ENCODE measurements at regions not wholly inside any gene's neighbourhood (a gene's known extent, or its start where the extent isn't known, plus 50 kb on each side); places are given as distances from the start of the nearest gene placed in this dataset.

- no peaks in the 10 kb centered on the region for H3K9me3 ChIP-seq (ENCODE audit: low read depth)
- Mint-ChIP-seq H3K36me3 (peaks cover 8% of the 10 kb centered on the region), H3K27me3 (ENCODE audit: insufficient read depth, low read depth) (peaks cover 9% of the 10 kb centered on the region), H3K9me3 (peaks cover 18% of the 10 kb centered on the region), H3K27ac (peak overlapping the region; percentile 71), H3K4me3 (no peak overlapping the region), H3K4me1 (peaks cover 21% of the 10 kb centered on the region)
- no peaks in the 10 kb centered on the region for H3F3A ChIP-seq (ENCODE audit: low read depth)
- no peak overlapping the region for H3K9ac ChIP-seq
- no peaks in the 10 kb centered on the region for H3K27me3 ChIP-seq
- H3K4me3 ChIP-seq, result no peak overlapping the region
- H4K20me1 ChIP-seq (ENCODE audit: low read depth), result no peaks in the 10 kb centered on the region
- TF ChIP-seq CTCF (IDR thresholded peaks at IDR 0.05) (no peak), EZH2phosphoT487 (IDR thresholded peaks at IDR 0.05) (no peak), EZH2 (IDR thresholded peaks at IDR 0.05) (no peak)
- no peak overlapping the region for H3K4me2 ChIP-seq
- H3K36me3 ChIP-seq, result no peaks in the 10 kb centered on the region
- no peaks in the 10 kb centered on the region for H3K4me1 ChIP-seq
- H3K27ac ChIP-seq, result no peak overlapping the region
- no peak for DNase-seq (ENCODE audit: low spot score)
- H2AFZ ChIP-seq (replicated peaks), result no peak overlapping the region
- no peaks in the 10 kb centered on the region for H3K79me2 ChIP-seq (ENCODE audit: low read depth)
Observed at GRCh38 chr2:8614646-8615045, 67.2 kb upstream of the ID2 start.

- no peaks in the 10 kb centered on the region for H3K9me3 ChIP-seq (ENCODE audit: low read depth)
- no peaks in the 10 kb centered on the region for H3F3A ChIP-seq (ENCODE audit: low read depth)
- peaks cover 9% of the 10 kb centered on the region for H3K27me3 Mint-ChIP-seq (ENCODE audit: insufficient read depth, low read depth)
- no peaks in the 10 kb centered on the region for H3K4me1 ChIP-seq
- no peaks in the 10 kb centered on the region for H3K79me2 ChIP-seq (ENCODE audit: low read depth)
- no peak overlapping the region for H3K27ac ChIP-seq
- no peaks in the 10 kb centered on the region for H3K27me3 ChIP-seq
- H3K27ac Mint-ChIP-seq, result peak overlapping the region; percentile 71
- no peak overlapping the region for H3K4me3 Mint-ChIP-seq
- no peak overlapping the region for H2AFZ ChIP-seq (replicated peaks)
- H3K36me3 ChIP-seq, result no peaks in the 10 kb centered on the region
- H3K4me3 ChIP-seq, result no peak overlapping the region
- H3K9me3 Mint-ChIP-seq, result peaks cover 15% of the 10 kb centered on the region
- no peak overlapping the region for H3K9ac ChIP-seq
- H3K36me3 Mint-ChIP-seq, result peaks cover 8% of the 10 kb centered on the region
- no peaks in the 10 kb centered on the region for H4K20me1 ChIP-seq (ENCODE audit: low read depth)
- no peak overlapping the region for H3K4me2 ChIP-seq
- DNase-seq (ENCODE audit: low spot score), result no peak
- H3K4me1 Mint-ChIP-seq, result peaks cover 16% of the 10 kb centered on the region
- no peak for TF ChIP-seq EZH2 (IDR thresholded peaks at IDR 0.05)
- no peak for TF ChIP-seq CTCF (IDR thresholded peaks at IDR 0.05)
- TF ChIP-seq EZH2phosphoT487 (IDR thresholded peaks at IDR 0.05), result no peak
Observed at GRCh38 chr2:8615252-8615575, 66.6 kb upstream of the ID2 start.

GRCh38 chr2:8615576-8616281 is 66.1 kb upstream of the ID2 start:
- TF ChIP-seq EZH2 (IDR thresholded peaks at IDR 0.05) (no peak), EZH2phosphoT487 (IDR thresholded peaks at IDR 0.05) (no peak), CTCF (IDR thresholded peaks at IDR 0.05) (no peak)
- H3K36me3 Mint-ChIP-seq, result peaks cover 3% of the 10 kb centered on the region
- Histone ChIP-seq H3K4me1 (no peaks in the 10 kb centered on the region), H2AFZ (replicated peaks) (no peak overlapping the region), H3K9me3 (ENCODE audit: low read depth) (no peaks in the 10 kb centered on the region), H3K27ac (no peak overlapping the region), H3F3A (ENCODE audit: low read depth) (no peaks in the 10 kb centered on the region), H3K79me2 (ENCODE audit: low read depth) (no peaks in the 10 kb centered on the region), H4K20me1 (ENCODE audit: low read depth) (no peaks in the 10 kb centered on the region), H3K36me3 (no peaks in the 10 kb centered on the region), H3K4me3 (no peak overlapping the region), H3K9ac (no peak overlapping the region), H3K4me2 (no peak overlapping the region), H3K27me3 (no peaks in the 10 kb centered on the region)
- peaks cover 4% of the 10 kb centered on the region for H3K27me3 Mint-ChIP-seq (ENCODE audit: insufficient read depth, low read depth)
- H3K9me3 Mint-ChIP-seq, result peaks cover 9% of the 10 kb centered on the region
- H3K4me1 Mint-ChIP-seq, result peaks cover 11% of the 10 kb centered on the region
- no peak overlapping the region for H3K4me3 Mint-ChIP-seq
- DNase-seq (ENCODE audit: low spot score), result no peak
- peak overlapping the region; percentile 71 for H3K27ac Mint-ChIP-seq
